CD4-positive, alpha-beta memory T cell (primary cell): ENCODE measurements at regions not wholly inside any gene's neighbourhood (a gene's known extent, or its start where the extent isn't known, plus 50 kb on each side); places are given as distances from the start of the nearest gene placed in this dataset.

Source experiments
- CTCF ChIA-PET: fragments of 350-600 bp; sonication (Branson Sonifier 250); formaldehyde crosslinking; loops from one replicate; lab custom pipeline; 2021; ENCODE audit warnings: inconsistent platforms; ENCODE audit not compliant: partially characterized antibody; lab: Charles Lee
- POLR2A ChIA-PET: fragments of 350-600 bp; sonication (Branson Sonifier 250); formaldehyde crosslinking; loops from one replicate; lab custom pipeline; 2021; ENCODE audit not compliant: partially characterized antibody; lab: Charles Lee
- DNase-seq, 5 donors: peaks; one replicate each; pipeline versions ENCODE4 v3.0.0 to v3.0.0-alpha.2; 2020 to 2022; ENCODE audit warnings: mixed read lengths in 1 of 5
- H3K27ac ChIP-seq: one replicate; pipeline ENCODE4 v1.7.0; 2013; ENCODE audit warnings: low read depth, low read length
- H3K27me3 ChIP-seq: 2 replicates; pipeline ENCODE4 v1.7.0; 2013; ENCODE audit warnings: mild to moderate bottlenecking, low read length, moderate library complexity; ENCODE audit not compliant: insufficient read depth
- H3K36me3 ChIP-seq: 2 replicates; pipeline ENCODE4 v1.7.0; 2013; ENCODE audit warnings: mild to moderate bottlenecking, low read length, moderate library complexity; ENCODE audit not compliant: insufficient read depth
- H3K4me1 ChIP-seq: 2 replicates; pipeline ENCODE4 v1.7.0; 2013; ENCODE audit warnings: mild to moderate bottlenecking, low read length, moderate library complexity; ENCODE audit not compliant: insufficient read depth
- H3K4me3 ChIP-seq, 2 donors: one replicate each; pipeline ENCODE4 v1.7.0; 2013; ENCODE audit warnings: low read length in 2 of 2, mild to moderate bottlenecking in 1 of 2
- H3K9me3 ChIP-seq, 2 donors: one replicate each; pipeline ENCODE4 v1.7.0; 2013; ENCODE audit warnings: low read length in 2 of 2, control low read depth in 1 of 2; ENCODE audit not compliant: control insufficient read depth in 1 of 2
- H3K27ac Mint-ChIP-seq, 7 donors: one replicate each; pipeline ENCODE4 v1.8.0; 2020 to 2021; ENCODE audit warnings: mixed read lengths in 7 of 7, mild to moderate bottlenecking in 6 of 7, inconsistent platforms in 3 of 7, moderate library complexity in 3 of 7
- H3K27me3 Mint-ChIP-seq, 2 donors: one replicate each; pipeline ENCODE4 v1.8.0; 2020 to 2021; ENCODE audit warnings: mixed read lengths in 2 of 2
- H3K36me3 Mint-ChIP-seq, 2 donors: one replicate each; pipeline ENCODE4 v1.8.0; 2020 to 2021; ENCODE audit warnings: mixed read lengths in 2 of 2, inconsistent platforms in 1 of 2, mild to moderate bottlenecking in 1 of 2
- H3K4me1 Mint-ChIP-seq, 4 donors: one replicate each; pipeline ENCODE4 v1.8.0; 2020 to 2021; ENCODE audit warnings: mixed read lengths in 4 of 4, mild to moderate bottlenecking in 1 of 4
- H3K4me3 Mint-ChIP-seq, 8 donors: one replicate each; pipeline ENCODE4 v1.8.0; 2020 to 2021; ENCODE audit warnings: mixed read lengths in 8 of 8, mild to moderate bottlenecking in 7 of 8, moderate library complexity in 6 of 8, inconsistent platforms in 3 of 8
- H3K9me3 Mint-ChIP-seq, 8 donors: one replicate each; pipeline ENCODE4 v1.8.0; 2020 to 2021; ENCODE audit warnings: mixed read lengths in 8 of 8, mild to moderate bottlenecking in 5 of 8, inconsistent platforms in 3 of 8, moderate library complexity in 1 of 8
- intact Hi-C: fragments of 100-400 bp; cut with micrococcal nuclease; formaldehyde crosslinking; loops from one replicate; pipeline ENCODE4 v1.15.1; 2023

GRCh38 chr12:61780435-61780834 lies 479.8 kb upstream of the USP15 start:
- intact Hi-C loops, result no loop called here
- no peaks in the 10 kb centered on the region for H3K4me1 Mint-ChIP-seq
- no peak overlapping the region for H3K27ac ChIP-seq
- H3K27ac Mint-ChIP-seq, result no peak overlapping the region
- no peak for DNase-seq
- H3K9me3 ChIP-seq, result no peaks in the 10 kb centered on the region
- peaks cover 0 to 9% (median 4%) of the 10 kb centered on the region in 8 donors for H3K9me3 Mint-ChIP-seq
- POLR2A ChIA-PET, result no interaction called here
- no peak overlapping the region for H3K4me3 ChIP-seq
- H3K36me3 ChIP-seq, result no peaks in the 10 kb centered on the region
- H3K4me3 Mint-ChIP-seq, result no peak overlapping the region
- H3K27me3 Mint-ChIP-seq, result no peaks in the 10 kb centered on the region
- H3K36me3 Mint-ChIP-seq, result no peaks in the 10 kb centered on the region
- H3K27me3 ChIP-seq, result no peaks in the 10 kb centered on the region
- H3K4me1 ChIP-seq, result no peaks in the 10 kb centered on the region
- CTCF ChIA-PET, result no interaction called here

- no peaks in the 10 kb centered on the region for H3K4me1 Mint-ChIP-seq
These were observed 479.1 kb upstream of the USP15 start for GRCh38 chr12:61781021-61781581.

GRCh38 chr12:61796846-61797245 lies 463.4 kb upstream of the USP15 start:
- H3K4me1 Mint-ChIP-seq, result no peaks in the 10 kb centered on the region
- H3K4me3 Mint-ChIP-seq, result no peak overlapping the region
- ChIA-PET POLR2A (no interaction called here), CTCF (no interaction called here)
- H3K36me3 ChIP-seq, result no peaks in the 10 kb centered on the region
- H3K27me3 Mint-ChIP-seq, result no peaks in the 10 kb centered on the region
- no peak overlapping the region for H3K4me3 ChIP-seq
- no peak overlapping the region for H3K27ac ChIP-seq
- H3K9me3 Mint-ChIP-seq, result peaks cover 0 to 11% (median 4%) of the 10 kb centered on the region in 8 donors
- H3K27ac Mint-ChIP-seq, result no peak overlapping the region
- DNase-seq, result no peak
- H3K36me3 Mint-ChIP-seq, result no peaks in the 10 kb centered on the region
- intact Hi-C loops, result no loop called here
- no peaks in the 10 kb centered on the region for H3K9me3 ChIP-seq
- H3K4me1 ChIP-seq, result no peaks in the 10 kb centered on the region
- no peaks in the 10 kb centered on the region for H3K27me3 ChIP-seq

More at GRCh38 chr12:61781021-61781581, 479.1 kb upstream of the USP15 start:
- ChIA-PET CTCF (no interaction called here), POLR2A (no interaction called here)
- H3K27ac ChIP-seq, result no peak overlapping the region
- no peak overlapping the region for H3K27ac Mint-ChIP-seq
- DNase-seq, result no peak
- H3K27me3 ChIP-seq, result no peaks in the 10 kb centered on the region
- H3K9me3 Mint-ChIP-seq, result peaks cover 0 to 16% (median 5%) of the 10 kb centered on the region in 8 donors
- H3K4me3 Mint-ChIP-seq, result no peak overlapping the region
- no peak overlapping the region for H3K4me3 ChIP-seq
- no peaks in the 10 kb centered on the region for H3K36me3 ChIP-seq
- H3K36me3 Mint-ChIP-seq, result no peaks in the 10 kb centered on the region
- no peaks in the 10 kb centered on the region for H3K27me3 Mint-ChIP-seq
- no peaks in the 10 kb centered on the region for H3K4me1 ChIP-seq
- intact Hi-C loops, result no loop called here
- H3K9me3 ChIP-seq, result no peaks in the 10 kb centered on the region

GRCh38 chr12:61797266-61797665 lies 462.9 kb upstream of the USP15 start:
- Histone ChIP-seq H3K4me3 (no peak overlapping the region), H3K27ac (no peak overlapping the region), H3K4me1 (no peaks in the 10 kb centered on the region), H3K27me3 (no peaks in the 10 kb centered on the region), H3K9me3 (no peaks in the 10 kb centered on the region), H3K36me3 (no peaks in the 10 kb centered on the region)
- no peaks in the 10 kb centered on the region for H3K36me3 Mint-ChIP-seq
- H3K4me1 Mint-ChIP-seq, result no peaks in the 10 kb centered on the region
- H3K27me3 Mint-ChIP-seq, result no peaks in the 10 kb centered on the region
- H3K9me3 Mint-ChIP-seq, result peaks cover under 1 to 11% (median 4%) of the 10 kb centered on the region in 8 donors
- no peak overlapping the region for H3K4me3 Mint-ChIP-seq
- ChIA-PET CTCF (no interaction called here), POLR2A (no interaction called here)
- H3K27ac Mint-ChIP-seq, result no peak overlapping the region
- no peak for DNase-seq
- intact Hi-C loops, result no loop called here

GRCh38 chr12:61798778-61799177 lies 461.4 kb upstream of the USP15 start:
- H3K27ac Mint-ChIP-seq, result no peak overlapping the region
- CTCF ChIA-PET, result no interaction called here
- no peak for DNase-seq

GRCh38 chr12:61804301-61804700 lies 455.9 kb upstream of the USP15 start:
- Histone ChIP-seq H3K27me3 (no peaks in the 10 kb centered on the region), H3K27ac (no peak overlapping the region), H3K9me3 (no peaks in the 10 kb centered on the region), H3K4me3 (no peak overlapping the region), H3K4me1 (no peaks in the 10 kb centered on the region), H3K36me3 (no peaks in the 10 kb centered on the region)
- peaks cover 4 to 26% (median 17%) of the 10 kb centered on the region in 8 donors for H3K9me3 Mint-ChIP-seq
- no peaks in the 10 kb centered on the region for H3K4me1 Mint-ChIP-seq
- POLR2A ChIA-PET, result no interaction called here
- CTCF ChIA-PET, result no interaction called here
- no peak for DNase-seq
- H3K4me3 Mint-ChIP-seq, result no peak overlapping the region
- intact Hi-C loops, result no loop called here
- no peak overlapping the region for H3K27ac Mint-ChIP-seq
- no peaks in the 10 kb centered on the region for H3K27me3 Mint-ChIP-seq
- no peaks in the 10 kb centered on the region for H3K36me3 Mint-ChIP-seq

More at GRCh38 chr12:61798778-61799177, 461.4 kb upstream of the USP15 start:
- Mint-ChIP-seq H3K4me3 (no peak overlapping the region), H3K36me3 (no peaks in the 10 kb centered on the region), H3K4me1 (no peaks in the 10 kb centered on the region), H3K27me3 (no peaks in the 10 kb centered on the region), H3K9me3 (peaks cover 2 to 11% (median 5%) of the 10 kb centered on the region in 8 donors)
- no peaks in the 10 kb centered on the region for H3K9me3 ChIP-seq
- H3K4me1 ChIP-seq, result no peaks in the 10 kb centered on the region
- no peaks in the 10 kb centered on the region for H3K27me3 ChIP-seq
- no peaks in the 10 kb centered on the region for H3K36me3 ChIP-seq
- no peak overlapping the region for H3K27ac ChIP-seq
- intact Hi-C loops, result no loop called here
- no peak overlapping the region for H3K4me3 ChIP-seq
- POLR2A ChIA-PET, result no interaction called here

GRCh38 chr12:61808856-61809255 lies 451.3 kb upstream of the USP15 start:
- intact Hi-C loops, result no loop called here
- H3K27me3 ChIP-seq, result no peaks in the 10 kb centered on the region
- H3K36me3 ChIP-seq, result no peaks in the 10 kb centered on the region

More at GRCh38 chr12:61808856-61809255, 451.3 kb upstream of the USP15 start:
- no peaks in the 10 kb centered on the region for H3K9me3 ChIP-seq
- Mint-ChIP-seq H3K36me3 (no peaks in the 10 kb centered on the region), H3K4me1 (no peaks in the 10 kb centered on the region), H3K27ac (no peak overlapping the region), H3K27me3 (no peaks in the 10 kb centered on the region), H3K4me3 (no peak overlapping the region), H3K9me3 (peaks cover 0 to 28% (median 18%) of the 10 kb centered on the region in 8 donors)
- no peak for DNase-seq
- ChIA-PET CTCF (no interaction called here), POLR2A (no interaction called here)
- H3K4me1 ChIP-seq, result no peaks in the 10 kb centered on the region
- no peak overlapping the region for H3K27ac ChIP-seq
- H3K4me3 ChIP-seq, result no peak overlapping the region
